ENCODE measurements at regions not wholly inside any gene's neighbourhood (a gene's known extent, or its start where the extent isn't known, plus 50 kb on each side); places are given as distances from the start of the nearest gene placed in this dataset.

DNA sequence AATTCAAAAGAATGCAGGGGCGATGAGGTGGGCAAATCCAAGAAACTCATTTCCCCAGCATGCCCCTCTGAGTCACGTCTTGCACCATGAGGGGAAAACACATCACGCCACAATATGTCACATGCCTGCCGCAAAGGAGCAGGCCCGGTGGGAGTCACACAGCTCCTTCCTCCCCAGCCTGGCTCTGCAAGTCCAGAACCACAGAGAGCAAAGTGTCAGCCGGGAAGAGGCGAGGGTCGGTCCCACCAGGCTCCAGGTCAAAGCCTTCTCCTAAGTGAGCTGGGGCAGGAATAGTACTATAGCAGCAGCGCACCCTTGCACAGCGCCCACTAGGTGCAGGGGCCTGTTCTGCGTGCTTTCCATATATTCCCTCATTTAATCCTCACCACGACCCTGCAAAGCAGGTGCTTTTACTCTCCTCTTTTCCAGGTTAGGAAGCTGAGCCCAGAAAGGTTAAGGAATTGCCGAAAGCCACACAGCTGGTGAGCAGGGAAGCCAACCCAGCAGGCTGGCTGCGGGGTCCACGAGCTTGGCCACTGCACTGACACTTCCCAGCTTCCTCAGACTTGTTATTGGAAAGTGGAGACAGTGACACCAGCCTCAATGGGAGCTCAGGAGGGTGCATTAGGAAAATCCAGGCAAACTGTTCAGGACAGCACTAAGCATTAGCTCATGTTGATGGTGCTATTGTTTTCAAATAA lies 94.0 kb upstream of the ZMIZ1 start:
- DNase-seq = peak; percentile 63

DNA sequence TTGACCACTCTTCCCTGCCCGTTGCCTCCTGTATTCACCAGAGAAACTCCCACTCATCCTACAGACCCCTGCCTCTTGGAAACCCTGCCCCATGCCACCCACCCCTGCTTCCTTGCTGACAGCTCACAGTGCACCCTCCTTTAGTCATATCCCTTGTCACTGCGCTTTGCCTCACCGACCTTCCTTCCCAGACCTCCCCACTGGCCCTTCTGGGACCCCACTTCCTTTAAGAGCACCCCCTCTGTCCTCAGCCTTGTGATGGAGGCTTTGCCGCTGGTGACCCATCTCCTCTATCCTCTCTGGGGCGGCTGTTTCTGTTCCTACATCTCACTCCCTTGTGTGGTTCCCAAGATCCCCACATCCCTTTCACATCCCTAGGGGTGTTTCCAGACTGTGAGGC lies 92.8 kb upstream of the ZMIZ1 start:
- DNase-seq = no peak

DNA sequence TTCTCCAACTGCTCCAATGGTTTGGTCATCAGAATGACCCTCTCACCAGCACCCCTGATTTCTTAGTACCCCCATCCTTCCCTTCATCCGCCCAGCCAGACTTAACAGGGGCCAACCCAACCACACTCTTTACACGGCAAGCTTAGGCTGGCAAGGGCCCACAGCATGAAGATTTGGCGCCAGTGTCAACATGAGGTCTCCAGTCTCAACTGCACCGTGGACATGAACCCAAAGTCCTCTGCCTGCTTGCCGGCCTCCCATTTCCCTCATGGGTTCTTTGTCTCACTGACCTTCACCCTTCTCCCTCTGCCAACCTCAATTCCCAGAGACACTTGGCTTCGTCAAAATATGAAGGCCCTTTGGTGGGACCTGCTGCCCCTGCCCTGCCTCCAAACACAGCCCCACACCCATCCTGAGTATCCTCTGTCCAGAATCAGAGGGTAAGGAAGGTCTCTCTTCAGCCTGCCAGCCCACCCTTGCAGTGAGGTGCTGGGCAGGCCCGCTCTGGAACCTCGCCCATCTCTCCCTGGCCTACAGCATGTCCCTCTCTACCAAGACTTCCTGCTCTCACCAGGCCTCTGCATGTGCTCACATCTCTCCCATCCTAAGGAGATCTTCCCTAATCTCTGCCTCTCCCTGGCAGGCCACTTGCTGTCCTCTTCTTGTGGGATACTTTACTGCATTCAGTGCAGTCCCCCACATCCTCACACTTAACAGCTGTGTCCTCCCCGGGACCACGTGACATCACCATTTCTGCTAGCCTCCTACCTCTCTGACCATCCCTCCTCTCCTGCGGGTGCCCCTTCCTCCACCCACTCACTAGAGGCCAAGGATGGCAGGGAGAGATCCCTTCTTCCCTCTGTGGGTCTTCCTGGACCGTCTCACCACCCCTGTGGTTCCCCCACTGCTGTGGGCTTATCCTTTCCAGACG lies 91.7 kb upstream of the ZMIZ1 start:
- no peak for DNase-seq

DNA sequence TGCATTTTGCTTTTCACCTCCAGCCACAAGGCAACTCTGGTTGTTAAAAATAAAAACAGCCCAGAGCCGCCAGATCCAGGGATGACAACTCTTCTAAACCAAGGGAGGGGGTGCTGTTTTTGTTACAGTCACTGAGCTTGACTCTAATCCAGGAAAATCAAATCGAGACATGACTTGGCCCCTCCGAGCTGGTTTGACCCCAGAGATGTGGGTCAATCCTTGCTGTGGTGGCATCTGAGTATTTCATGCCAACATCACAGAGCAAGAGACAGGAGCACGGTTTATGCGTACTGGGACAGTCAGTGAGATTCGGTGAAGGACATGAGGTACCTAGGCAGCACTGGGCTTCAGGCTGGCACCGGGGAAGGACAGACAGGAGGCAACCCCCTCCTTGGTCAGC lies 88.8 kb upstream of the ZMIZ1 start:
- DNase-seq = no peak

DNA sequence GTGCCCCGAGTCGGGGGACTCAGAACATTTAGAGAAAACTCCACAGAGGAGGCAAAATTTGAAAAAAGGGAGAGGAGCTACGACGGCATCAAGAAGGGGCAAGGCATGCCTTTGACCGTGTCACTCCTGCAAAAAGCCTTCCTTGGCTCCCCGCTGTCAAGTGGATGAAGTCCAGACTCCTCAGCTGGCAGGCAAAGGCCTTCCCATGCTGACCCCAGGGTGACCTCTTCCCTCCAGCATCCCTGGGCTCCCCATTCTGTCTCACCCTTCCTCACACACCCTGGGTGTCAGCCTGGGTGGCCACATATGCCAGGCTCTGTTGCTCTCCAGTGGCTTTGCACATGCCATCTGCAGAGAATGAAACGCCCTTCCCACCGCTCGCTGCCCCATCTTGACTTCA lies 88.4 kb upstream of the ZMIZ1 start:
- no peak for DNase-seq

DNA sequence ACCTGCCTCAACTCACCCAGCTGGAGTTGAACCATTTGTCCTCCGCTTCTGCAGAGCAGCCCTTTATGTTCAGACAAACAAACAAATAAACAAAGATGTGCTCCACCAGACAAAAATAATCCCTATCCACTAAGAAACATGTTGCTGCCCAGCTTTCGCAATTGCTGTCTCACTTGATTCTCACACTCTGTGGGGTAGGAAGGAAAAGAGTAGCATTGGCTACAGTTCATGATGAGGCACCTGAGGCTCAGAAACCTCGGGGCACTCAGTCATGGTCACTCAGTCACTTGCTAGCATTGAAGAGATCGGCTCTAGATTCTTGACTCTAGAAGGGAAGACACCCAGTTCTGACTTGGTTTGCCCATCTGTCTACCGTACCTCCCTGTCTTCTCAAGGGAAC lies 88.0 kb upstream of the ZMIZ1 start:
- no peak for DNase-seq

DNA sequence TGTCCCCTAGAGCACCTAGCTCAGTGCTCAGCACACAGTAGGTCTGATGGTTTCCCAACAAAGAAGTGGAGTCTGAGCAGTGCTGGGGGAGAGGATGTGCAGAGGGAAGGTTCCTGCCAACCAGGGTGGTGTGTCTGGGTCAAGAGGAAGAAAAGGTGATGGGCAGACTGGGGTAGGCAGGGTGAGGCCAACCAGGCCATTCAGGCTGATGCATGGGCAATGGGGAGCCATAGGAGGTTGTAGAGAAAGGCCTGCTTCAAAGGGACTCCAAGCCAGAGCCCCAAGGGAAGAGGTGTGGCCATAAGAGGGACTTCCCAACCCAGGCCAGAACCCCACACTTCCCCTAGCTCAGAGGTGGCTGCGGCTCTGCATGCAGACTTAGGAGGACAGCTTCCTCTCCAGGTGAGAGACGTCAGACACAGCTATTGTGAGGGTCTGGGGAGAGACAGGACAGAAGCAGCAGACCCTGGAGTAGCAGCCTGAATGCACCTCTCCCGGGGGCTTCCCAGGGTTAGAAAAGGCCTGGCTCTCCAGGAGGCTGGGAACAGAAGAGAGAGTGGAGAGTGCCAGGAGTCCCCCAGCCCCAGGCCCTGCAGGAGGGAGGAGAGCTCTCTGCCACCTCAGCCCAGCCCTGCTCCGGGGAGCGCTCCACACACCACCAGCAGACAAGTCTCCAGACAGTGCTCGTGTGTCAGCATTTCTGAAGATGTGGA lies 87.4 kb upstream of the ZMIZ1 start:
- DNase-seq = no peak

DNA sequence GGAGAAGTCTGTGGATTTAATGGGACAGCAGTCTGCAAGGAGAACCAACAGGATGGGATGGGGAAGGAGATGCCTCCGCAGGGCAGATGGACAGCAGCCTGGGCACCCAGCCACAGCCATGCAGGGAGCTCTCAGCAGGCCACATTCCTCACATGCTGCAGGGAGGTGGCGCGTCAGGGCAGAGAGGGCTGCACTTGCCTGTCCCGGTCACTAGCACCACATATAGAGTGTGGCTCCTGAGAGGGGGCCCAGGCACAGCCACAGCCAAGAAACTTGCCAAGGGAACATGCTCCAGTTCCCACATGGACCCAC lies 86.8 kb upstream of the ZMIZ1 start:
- no peak for DNase-seq

DNA sequence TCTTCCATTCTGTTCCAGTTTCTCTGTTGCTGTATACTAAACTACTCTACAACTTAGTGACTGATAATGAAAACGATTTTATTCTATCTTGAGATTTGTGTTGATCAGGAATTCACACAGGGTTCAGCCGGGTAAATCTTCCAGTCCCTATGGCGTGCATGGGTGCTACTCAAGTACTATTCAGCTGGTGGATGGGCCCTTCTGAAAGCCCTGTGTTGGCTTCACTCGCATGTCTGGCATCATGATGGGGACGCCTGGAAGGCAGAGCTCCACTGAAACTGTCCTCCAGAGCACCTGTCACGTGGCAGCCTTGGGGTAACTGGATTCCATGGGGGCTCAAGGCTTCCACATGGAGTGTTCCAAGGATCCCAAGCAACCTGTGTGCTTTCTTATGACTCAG lies 86.0 kb upstream of the ZMIZ1 start:
- no peak for DNase-seq

DNA sequence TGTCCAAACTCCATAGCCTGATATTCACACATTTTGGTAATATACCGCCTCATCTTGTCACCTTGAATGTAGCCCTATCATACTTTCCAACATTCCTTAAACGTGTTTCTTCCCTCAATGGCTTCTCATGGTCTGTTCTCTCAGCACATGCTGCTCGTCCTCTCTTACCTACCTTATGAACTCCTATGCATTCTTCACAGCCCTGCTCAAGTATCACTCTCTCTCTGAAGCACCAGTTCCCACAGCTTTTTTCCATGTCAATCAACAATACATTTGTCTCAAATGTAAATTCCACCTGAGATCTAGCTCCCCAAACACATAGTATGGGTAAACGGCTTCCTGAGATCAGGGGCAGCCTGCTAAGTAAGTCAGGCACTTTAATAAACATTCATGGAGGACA lies 85.2 kb upstream of the ZMIZ1 start:
- DNase-seq = no peak

DNA sequence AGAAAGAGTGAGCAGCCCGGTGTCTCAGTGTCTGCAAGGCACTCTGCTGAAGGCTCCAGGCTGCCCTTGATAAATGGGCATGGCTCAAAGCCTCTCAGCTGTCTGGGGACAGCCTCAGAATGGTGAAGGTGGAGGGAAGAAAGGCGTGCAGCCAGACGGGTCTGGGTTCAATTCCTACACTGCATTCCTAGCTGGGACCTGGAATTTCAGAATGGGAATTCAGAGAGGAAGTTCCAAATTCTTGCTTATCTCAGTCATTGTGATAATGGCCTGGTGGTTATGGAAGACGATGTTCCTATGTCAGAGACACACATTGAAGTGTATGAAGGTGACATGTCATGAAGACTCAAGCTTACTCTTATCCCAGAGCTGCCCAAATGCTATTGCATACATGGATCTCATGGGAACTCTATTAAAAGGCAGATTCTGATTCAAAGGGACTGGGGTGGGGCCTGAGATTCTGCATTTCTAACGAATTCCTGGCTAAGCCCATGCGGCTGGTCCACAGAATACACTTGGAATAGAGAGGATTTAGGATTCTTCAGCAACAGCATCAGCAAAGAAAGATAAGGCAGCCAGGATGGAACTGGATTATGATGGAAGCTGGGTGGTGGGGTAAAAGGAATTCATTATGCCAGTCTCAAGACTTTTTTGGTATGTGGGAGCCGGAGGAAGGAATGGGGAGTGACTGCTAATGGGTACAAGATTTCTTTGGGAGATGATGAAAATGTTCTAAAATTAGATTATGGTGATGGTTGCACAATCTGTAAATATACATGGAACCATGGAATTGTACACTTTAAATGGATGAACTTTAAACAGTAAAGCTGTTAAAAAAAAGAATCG lies 82.6 kb upstream of the ZMIZ1 start:
- DNase-seq = no peak

DNA sequence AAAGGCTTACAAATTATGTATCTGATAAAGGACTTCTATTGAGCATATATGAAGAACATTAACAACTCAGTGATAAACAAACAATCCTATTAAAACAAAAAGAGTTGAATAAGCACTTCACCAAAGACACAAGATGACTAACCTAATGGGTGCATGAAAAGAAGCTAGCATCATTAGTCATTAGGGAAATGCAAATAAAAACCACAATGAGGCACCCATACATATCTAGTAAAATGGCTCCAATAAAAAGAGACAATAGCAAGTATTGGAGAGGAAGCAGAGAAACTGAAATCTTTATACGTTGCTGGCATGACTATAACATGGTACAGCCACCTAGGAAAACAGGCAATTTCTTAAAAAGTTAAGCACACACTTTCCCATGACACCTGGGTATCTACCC lies 77.6 kb upstream of the ZMIZ1 start:
- DNase-seq = no peak

DNA sequence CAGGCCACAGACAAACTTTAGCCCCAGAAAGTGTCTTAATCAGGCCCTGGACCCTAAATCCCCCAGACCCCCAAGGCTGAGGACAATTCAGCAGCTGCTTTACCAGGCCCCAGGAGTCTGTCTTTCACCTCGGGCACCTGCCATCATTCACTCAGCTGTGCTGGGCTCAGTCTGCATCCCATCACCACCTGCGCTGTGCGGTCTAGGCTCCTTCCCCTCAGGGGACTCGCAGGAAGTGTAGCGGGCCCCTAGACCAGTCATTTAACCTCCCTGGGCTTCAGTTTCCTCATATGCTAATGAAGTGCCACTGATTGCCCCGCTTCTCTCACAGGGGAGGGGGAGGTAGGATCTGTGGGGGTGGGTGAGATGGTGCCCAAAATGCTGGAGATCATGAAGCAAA lies 76.4 kb upstream of the ZMIZ1 start:
- no peak for DNase-seq

DNA sequence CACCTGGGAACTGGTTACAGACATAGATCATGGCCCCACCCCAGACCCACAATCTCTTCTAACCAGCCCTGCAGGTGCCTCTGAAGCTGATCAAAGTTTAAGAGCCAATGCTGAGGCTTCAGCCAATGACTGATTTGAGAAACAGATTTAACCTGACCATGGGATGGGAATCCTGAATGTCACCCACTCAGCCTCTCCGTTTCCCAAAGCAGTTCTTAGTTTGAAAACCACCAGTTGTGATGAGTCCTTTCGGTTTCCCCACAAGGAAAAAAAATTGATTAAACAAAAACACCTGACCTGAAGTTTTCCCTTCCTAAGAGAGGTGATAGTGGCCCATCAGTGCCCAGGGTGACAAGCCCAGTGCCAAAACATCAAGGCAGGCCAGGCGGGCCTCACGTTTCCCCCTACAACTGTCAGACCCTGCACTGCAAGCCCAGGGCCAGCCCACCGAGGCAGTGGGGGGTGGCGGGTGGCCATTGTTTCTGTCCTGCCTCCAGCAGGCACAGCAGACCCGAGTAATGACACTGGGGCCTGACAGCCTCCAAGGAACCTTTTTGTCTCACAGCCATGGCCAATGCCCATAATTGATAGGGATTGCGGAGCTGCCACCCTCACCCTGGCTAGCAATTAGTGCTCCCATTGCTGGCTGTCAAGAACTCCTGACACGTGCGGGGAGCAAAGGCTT lies 75.4 kb upstream of the ZMIZ1 start:
- DNase-seq = no peak

DNA sequence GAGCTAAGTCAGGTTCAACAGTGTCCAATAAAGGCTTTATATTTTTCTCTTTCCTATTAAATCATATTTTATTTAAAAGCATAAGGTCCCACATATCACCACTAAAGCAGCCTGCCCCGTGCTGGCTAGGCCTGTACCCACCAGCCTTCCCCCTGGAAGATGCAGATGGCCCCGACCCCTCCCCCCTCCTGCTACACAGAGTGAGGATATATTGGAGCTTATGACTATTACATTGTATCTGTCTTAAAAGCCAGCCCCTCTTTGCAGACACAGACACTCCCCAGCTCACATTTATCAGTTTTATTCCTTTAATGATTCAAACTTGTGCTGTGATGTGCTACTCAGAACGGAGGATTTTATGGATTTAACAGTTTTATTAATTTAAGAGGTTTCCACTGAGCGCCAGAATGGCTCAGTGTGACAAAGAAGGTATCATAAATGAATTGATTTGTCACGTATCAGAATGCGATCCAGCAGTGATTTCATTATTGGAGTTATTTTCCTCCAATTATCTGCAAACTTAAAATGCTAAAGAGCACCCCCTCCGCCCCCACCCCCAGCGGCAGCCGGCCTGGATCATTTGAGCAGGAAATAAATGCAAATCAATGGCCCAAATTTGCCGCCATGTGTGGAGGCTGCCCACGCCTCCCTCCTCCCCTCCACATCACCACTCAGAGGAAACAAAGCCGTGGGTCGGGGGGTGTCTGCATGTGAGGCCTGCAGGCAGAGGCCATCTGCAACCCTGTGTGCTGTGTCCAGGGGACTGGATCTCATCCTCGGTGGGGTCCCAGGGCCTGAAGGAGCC lies 72.6 kb upstream of the ZMIZ1 start:
- DNase-seq = no peak

DNA sequence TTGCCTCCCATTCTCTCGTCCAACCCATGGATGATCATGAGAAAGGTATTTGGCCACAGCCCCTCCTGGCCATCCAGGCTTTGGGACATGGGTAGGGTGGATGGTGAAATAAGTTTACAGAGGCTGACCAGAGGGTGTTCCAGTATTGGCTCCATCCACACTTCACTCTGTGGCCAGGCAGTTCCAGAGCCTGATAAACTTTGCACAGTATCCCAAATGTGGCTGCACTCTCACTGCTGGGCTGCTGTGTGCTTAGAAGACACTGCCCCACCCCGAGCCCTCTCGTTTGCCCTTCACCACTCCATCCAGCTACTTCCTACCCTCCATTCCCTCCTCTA lies 72.0 kb upstream of the ZMIZ1 start:
- DNase-seq = no peak

DNA sequence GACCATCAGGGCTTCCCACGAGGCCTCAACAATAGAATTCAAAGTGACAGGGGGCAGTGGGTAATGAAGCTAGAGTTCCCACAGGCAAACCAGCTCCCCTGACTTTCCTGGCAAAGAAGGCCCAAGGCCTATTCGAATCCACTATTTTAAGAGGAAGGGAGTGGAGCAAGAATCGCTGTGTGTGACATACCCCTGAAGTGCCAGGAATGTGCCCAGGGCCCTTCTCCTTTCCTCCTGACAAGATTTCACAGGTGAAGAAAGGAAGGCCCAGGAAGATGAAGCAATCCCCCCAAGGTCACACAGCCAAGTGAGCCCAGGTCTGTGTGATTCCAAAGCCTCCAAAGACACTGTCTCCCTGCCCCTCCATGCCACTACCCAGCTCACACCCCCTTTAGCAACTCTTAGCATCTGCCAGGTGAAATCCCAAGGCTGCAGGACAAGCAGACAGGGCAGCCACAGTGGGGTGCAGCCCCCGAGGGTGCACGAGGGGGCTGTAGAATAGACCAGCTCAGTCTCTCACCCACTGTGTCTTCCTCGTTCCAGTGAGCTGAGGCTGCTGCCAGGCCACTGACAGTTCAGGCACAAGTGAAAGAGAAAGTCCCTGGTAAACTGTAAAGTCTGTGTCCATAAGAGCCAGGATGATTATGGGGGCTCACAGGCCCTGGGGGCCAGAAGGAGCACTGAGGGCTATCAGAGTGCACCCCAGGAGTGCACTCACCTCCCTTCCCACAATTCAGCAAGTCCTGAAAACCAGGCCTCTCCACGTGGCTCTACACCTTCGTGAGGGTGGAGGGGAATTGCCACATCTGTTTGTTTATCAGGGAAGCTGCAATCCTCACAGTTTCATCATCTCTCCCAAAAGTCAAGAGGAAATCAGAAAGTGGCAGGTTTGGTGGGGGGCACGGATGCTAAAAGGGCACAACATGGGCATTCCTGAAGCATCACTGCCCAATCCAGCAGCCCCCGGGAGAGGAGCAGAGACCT lies 70.8 kb upstream of the ZMIZ1 start:
- no peak for DNase-seq

DNA sequence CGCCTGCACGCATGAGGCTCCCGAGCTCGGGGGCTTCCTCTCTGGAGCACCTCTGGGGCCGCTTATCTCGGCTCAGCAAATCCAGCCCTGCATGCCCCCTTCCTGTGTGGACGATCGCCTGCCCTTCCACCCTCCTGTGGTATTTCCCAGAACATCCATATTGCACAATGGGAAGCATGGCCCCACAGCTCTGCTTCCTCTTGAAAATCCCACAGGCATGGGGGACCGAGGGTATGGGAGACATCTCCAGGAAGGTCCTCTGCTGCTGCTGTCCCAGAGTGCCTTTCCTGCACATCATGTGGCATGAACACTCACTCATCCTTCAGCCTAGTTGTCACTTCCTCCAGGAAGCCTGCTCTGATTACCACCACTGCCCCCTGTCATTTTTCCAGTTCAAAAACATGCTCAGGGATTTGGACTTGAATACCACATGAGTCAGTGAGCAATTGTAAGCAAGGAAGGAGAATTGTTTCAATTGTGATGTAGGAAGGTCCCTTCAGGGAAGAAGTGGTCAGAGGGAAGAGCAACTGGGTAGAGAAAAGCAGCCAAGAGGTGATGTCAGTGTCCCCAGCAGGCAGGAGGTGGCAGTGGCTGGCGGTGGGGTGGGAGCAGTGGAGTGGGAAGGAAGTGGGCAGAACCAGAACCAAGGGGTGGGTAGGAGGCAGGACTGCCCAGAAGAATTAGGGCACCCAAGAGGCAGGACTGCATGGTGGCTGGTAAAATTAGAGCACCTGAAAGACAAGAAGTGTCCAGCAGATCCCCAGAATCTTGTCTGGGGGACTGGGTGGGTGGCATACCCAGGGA lies 67.5 kb upstream of the ZMIZ1 start:
- no peak for DNase-seq

DNA sequence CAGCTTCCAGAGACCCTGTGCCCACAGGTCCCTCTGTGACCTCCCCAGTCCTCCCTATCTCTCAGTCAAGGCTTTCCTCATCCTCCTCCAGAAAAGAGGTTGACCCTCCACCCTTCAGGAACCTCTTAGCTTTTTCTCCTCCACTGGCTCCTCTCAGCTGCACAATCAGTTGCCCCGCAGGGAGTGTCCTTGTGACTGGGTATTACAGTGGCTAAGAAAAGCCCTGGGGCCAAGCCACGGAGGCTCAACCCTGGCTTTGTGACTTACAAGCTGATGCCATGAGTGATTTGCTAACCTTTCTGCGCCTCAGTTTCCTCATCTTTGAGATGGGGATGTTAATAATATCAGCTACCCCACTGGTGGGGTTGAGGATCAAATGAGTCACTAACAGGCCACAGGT lies 66.4 kb upstream of the ZMIZ1 start:
- no peak for DNase-seq
